GM19395 (cell line): ENCODE measurements at regions not wholly inside any gene's neighbourhood (a gene's known extent, or its start where the extent isn't known, plus 50 kb on each side); places are given as distances from the start of the nearest gene placed in this dataset.
A peak's percentile ranks its signal among the peaks of the same experiment; 100 is the strongest.

Experiments used
- ATAC-seq: cut with Tn5 transposase; IDR thresholded peaks from one replicate; pipeline ENCODE4 v1.9.1; 2021; ENCODE audit warnings: mild to moderate bottlenecking, moderate library complexity; ENCODE audit not compliant: unreplicated experiment

GRCh38 chr10:113967126-113967525 lies 76.5 kb upstream of the ADRB1 start:
- peak; percentile 58 for ATAC-seq

DNA sequence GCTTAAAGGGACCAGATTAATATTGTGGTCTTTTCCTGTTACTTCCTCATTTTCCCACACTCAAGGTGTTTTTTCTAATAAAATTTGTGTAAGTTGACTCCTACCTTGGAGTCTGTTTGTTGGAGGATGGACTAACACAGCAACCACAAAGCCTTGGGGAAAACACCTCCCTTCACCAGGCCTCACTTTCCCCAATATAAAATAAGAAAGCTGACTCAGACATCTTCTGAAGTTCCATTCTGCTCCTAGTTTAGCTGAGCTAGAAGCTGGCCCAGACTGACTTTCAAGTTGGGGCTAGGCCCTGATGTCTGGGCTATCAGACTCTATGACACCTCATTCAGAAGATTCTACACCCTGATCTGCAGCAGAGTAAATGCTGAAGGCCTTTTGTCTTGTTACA lies 73.0 kb upstream of the ADRB1 start:
- ATAC-seq, result no peak

DNA sequence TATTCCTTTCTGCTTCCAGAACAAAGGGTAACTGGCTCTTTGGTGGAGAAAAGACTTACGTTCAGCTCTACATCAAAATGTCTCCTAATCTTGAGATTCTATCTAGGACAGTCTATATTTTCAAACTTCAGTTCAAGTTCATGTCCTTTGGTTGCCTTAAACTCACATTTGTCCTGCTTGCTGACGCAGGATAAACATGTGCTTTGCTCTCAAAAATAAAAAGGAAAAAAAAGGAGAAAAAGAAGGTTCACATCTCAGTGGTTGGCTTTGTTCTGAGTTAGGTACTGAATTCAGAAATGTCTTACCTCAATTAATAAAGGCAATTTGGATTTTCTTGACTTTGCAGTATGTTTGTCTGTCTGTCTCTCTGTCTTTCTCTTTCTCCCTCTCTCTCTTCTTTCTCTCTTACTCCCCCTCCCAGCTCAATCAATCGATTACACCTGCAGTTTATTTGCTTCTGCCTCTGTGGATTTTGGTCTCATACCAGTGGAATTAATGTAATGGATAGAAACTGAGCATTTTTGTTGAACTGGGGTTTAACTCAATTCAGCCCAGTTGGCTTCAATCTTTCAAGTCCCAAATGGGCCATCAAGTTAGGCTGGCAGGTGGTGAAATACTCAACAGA lies 72.2 kb upstream of the ADRB1 start:
- ATAC-seq, result no peak

DNA sequence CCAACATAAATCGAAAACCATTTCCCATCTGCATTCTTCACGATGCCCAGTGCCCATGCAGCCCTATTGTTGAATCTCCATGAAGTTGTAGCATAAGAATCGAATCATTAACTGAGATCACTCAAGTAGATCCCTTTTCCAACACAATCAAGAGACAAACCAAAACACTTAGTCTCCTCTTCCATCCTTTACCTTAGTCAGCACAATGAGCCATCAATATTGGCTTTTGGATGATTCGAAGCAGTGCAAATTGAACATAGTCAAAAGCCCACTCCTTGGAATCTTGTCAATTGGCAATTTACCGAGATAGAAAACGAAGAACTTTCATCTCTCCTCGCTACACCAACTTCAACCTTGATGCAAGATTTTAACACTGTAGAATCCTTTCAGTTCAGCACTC lies 66.5 kb upstream of the ADRB1 start:
- ATAC-seq, result no peak

DNA sequence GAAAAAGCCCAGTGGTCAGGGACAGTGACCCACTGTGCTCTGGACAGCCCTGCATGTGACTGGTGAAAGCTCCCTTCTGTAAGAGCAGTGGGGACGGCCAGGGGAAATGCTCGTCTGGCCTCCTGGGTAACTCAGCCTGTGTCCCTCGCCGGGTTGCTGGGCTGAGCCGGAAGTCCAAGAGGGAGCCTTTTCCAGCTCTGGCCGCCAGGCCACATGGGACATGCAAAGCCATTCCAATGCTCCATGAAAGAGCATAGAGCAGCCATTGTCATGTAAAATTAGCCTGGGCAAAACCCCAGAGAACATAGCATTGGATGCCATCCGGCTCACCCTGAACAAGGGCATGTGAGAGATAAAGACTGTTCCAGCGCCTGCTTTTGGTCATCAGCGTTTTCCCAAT lies 64.9 kb upstream of the ADRB1 start:
- no peak for ATAC-seq

DNA sequence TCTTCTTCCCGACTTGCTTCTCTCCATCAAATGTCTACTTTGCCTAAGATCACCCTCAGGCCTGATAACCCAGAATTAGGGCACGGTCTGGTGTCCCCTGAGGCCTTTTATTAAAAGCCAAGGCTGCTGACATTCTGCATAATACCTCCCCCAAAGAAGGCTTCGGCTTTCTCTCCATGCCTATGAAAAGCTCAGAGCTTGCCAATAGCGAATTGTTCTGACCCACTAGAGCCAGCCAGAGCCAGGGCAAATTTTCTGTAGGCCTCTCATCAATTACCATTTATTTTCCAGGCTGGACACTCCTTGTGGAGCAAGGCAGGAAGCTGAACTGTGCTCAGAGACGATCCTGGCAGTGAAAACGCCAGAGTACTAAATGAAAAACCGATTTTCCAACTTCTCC lies 64.3 kb upstream of the ADRB1 start:
- ATAC-seq, result no peak

DNA sequence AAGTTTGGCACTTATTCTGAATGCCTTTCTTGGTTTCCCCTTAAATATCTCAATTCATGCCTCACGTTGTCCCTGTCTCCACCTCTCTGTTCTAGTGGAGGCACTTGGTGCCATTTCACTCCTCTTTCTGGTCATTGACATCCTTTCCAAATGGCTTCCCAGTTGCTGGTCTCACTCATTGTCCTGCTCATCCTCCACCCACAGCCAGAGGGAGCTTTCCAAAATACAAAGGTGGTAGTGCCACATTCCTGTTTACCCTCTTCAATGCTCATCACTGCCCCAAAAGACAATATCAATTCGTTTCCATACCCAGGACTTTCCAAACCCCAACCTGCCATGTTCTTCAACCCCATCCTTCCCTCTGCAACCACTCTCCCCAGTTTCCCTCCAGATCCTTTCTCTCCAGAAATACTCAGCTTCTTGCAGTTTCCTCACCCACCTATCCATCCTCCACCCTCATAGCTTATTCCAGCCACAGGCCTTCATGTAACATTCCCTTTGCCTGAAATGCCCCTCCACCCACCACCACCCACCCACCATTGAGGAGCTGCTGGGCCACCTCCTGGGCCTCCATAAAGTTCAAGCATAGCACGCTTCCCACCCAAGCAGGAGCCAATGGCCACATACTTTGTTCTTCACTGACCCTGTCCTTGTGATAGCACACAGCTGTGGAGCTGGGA lies 63.1 kb upstream of the ADRB1 start:
- ATAC-seq, result no peak

GRCh38 chr10:113982296-113982695 lies 61.4 kb upstream of the ADRB1 start:
- peak; percentile 30 for ATAC-seq

DNA sequence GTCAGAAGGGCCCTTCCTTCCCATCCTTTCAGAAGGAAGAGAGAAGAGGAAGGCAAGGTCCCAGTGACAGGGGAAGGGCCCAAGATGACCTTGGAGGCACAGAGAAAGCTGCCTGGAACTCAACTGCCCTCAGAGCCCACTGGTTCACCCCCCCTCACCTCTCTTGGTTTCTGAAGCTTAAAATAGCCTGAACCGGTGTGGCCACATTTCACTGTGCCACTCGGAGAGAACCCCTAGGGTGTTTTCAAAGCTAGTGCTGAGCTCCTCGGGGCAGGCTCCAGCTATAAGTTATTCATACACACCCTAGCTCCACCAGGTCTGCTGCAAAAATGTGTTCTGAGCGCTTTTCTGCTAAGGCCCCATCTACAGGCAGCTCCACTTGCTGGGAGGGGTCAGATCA lies 60.9 kb upstream of the ADRB1 start:
- ATAC-seq, result peak; percentile 95

DNA sequence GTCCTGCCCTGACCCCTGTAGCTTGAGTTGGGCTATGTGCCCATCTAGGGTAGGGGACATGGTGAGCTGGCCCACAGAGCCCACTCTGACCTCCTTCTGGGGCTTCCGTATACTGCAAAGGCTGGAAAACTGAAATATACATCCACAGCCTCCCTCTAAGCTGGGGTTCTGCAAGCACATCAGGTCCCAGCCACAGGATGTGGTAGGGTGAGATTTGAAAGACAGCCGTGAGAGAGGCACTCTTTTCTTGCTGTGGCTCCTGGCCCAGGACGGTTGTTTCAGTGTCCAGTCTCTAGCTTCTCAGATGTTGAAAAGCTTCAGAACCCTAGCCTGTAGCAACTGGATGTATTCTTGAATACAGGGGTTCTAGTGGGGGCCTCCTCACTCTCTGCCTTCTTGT lies 60.1 kb upstream of the ADRB1 start:
- peak; percentile 48 for ATAC-seq

DNA sequence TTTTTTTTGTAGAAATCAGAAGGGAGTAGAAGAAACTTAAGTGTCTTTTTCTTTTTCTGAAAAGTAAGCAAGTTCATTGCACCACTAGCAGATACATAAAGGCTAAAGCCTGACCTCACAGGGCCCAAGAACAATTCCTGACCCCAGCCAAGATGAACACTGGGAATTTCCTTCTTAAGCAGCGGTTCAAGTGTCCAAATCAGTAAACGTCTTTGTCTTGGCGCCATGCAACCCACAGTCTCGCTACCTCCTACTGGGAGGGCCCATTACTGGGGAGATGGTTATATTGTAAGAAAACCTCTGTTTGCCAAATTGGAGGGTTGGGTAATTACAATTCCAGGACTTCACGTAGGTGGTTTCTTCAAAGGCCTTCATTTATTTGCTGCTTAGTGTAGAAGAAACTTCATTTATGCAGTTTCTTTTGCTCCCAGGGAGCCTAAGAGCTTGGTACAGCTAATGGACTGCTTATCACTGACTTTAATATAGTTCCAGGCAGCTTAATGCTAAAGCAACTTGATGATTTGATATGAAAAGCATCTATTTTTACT lies 58.3 kb upstream of the ADRB1 start:
- ATAC-seq, result no peak

DNA sequence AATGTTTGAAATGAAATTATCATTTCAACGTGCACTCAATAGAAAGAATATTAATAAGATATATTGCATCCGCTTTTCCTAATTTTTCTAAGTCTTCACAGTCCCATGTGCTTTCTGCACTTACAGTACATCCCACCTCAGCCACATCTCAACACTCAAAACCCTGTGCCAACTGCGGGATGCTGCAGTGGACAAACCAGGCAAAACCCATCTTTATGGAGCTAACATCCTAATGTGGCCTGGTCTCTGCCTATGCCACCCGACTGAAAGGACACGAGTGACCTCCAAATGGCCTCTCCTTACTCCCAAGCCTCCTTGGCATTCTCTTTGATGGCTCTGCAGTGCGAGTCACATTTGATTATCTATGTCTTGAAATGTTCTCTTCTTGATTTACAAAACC lies 57.4 kb upstream of the ADRB1 start:
- no peak for ATAC-seq

DNA sequence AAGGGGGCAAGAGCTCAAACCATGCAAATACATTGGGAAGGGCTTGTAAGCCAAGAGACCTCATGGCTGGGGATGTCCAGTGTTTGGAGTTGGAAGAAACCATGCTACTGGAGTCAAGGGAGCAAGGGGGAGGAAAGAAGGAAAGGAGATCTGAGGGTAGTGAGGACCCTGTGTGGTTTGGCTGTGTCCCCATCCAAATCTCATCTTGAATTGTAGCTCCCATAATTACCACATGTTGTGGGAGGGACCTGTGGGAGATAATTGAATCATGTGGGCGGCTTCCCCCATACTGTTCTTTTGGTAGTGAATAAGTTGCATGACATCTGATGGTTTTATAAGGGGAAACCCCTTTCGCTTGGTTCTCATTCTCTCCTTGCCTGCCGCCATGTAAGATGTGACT lies 56.5 kb upstream of the ADRB1 start:
- ATAC-seq, result no peak

GRCh38 chr10:113987805-113988204 lies 55.9 kb upstream of the ADRB1 start:
- no peak for ATAC-seq

GRCh38 chr10:113988535-113988934 lies 55.1 kb upstream of the ADRB1 start:
- no peak for ATAC-seq

DNA sequence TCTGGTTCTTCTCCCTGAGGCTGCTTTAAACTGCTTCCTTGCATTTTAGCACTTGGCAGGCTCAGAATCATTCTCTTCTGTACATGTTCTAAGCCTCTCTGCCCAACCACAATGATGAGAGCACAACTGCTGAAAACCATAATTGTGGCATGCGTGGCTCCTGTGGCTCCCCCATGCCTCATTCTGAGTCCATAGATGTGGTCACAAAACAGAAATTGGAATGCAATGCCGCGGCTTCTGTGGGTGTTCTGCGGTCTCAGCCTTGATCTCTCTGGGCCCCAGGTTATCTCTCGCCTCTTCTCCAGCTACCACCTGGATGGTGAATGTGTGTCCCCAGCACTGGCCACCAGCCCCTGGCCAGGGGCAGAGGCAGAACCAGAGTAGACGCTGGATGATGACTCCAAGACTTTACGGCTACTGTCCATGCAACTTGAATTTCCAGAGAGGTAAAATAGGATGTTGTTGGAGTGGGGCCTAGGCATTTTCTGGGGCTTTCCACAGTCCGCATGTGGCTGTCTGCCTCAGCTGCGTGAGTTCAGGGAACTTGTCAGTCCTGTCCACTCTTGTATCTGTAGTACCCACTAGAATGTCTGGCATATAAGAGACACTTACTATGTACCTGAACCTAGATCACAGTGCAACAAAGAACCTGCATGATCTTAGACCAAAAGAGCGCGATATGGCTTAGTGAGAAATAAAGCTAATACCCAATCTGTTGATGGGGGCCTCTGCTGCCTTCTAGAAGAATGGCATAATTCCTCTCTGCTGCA lies 52.4 kb upstream of the ADRB1 start:
- no peak for ATAC-seq

GRCh38 chr10:113992471-113993011 lies 51.1 kb upstream of the ADRB1 start:
- no peak for ATAC-seq

- no peak for ATAC-seq
Observed at GRCh38 chr10:113993489-113993991, 50.1 kb upstream of the ADRB1 start.
